ENCODE measurements at regions not wholly inside any gene's neighbourhood (a gene's known extent, or its start where the extent isn't known, plus 50 kb on each side); places are given as distances from the start of the nearest gene placed in this dataset.

- no peaks in the 10 kb centered on the region for H4K20me1 ChIP-seq (ENCODE audit: insufficient read depth)
- H3F3A ChIP-seq (ENCODE audit: insufficient read depth, low read length, poor library complexity, severe bottlenecking): no peaks in the 10 kb centered on the region
- no peak for TF ChIP-seq TAF1 (IDR thresholded peaks at IDR 0.05; ENCODE audit: low read depth)
- no peak for TF ChIP-seq EP300 (conservative IDR thresholded peaks at IDR 0.05; ENCODE audit: poor library complexity, severe bottlenecking)
- no peak for TF ChIP-seq CTCF (IDR thresholded peaks at IDR 0.05; ENCODE audit: poor library complexity, severe bottlenecking)
- TF ChIP-seq MXI1 (conservative IDR thresholded peaks at IDR 0.05; ENCODE audit: poor library complexity, severe bottlenecking): no peak
- no peak for TF ChIP-seq POLR2AphosphoS5 (IDR thresholded peaks at IDR 0.05)
- no peak for TF ChIP-seq RAD21 (conservative IDR thresholded peaks at IDR 0.05)
- no peak for TF ChIP-seq SMC3 (conservative IDR thresholded peaks at IDR 0.05; ENCODE audit: poor library complexity)
- no peak overlapping the region for H3K4me2 ChIP-seq (ENCODE audit: low read length)
- H3K27me3 ChIP-seq (ENCODE audit: insufficient read depth, low read depth, low read length): no peaks in the 10 kb centered on the region
- no peak overlapping the region for H3K9ac ChIP-seq (ENCODE audit: low read length)
- no peak overlapping the region for H3K4me3 ChIP-seq (ENCODE audit: low read length)
- H2AFZ ChIP-seq (ENCODE audit: low read depth, low read length): no peak overlapping the region
- no peaks in the 10 kb centered on the region for H3K9me3 ChIP-seq (ENCODE audit: low read length)
- H3K27ac ChIP-seq (ENCODE audit: low read length): no peak overlapping the region
- H3K79me2 ChIP-seq (replicated peaks; ENCODE audit: insufficient read depth, low read length): no peaks in the 10 kb centered on the region
- no peaks in the 10 kb centered on the region for H3K9me2 ChIP-seq (ENCODE audit: insufficient read depth, low read length)
- H3K36me3 ChIP-seq (ENCODE audit: insufficient read depth, low read length): no peaks in the 10 kb centered on the region
Measured at GRCh38 chr1:4960336-4960735, 305.9 kb downstream of the AJAP1 start.

- Histone ChIP-seq H3F3A (ENCODE audit: insufficient read depth, low read length, poor library complexity, severe bottlenecking) (no peaks in the 10 kb centered on the region), H3K4me2 (ENCODE audit: low read length) (no peak overlapping the region), H2AFZ (ENCODE audit: low read depth, low read length) (no peak overlapping the region)
Measured at GRCh38 chr1:4959216-4959615, 304.8 kb downstream of the AJAP1 start.

More at GRCh38 chr1:4959216-4959615, 304.8 kb downstream of the AJAP1 start:
- Histone ChIP-seq H3K9me3 (ENCODE audit: low read length) (no peaks in the 10 kb centered on the region), H3K27me3 (ENCODE audit: insufficient read depth, low read depth, low read length) (no peaks in the 10 kb centered on the region), H3K36me3 (ENCODE audit: insufficient read depth, low read length) (no peaks in the 10 kb centered on the region), H3K9me2 (ENCODE audit: insufficient read depth, low read length) (no peaks in the 10 kb centered on the region), H3K79me2 (replicated peaks; ENCODE audit: insufficient read depth, low read length) (no peaks in the 10 kb centered on the region), H4K20me1 (ENCODE audit: insufficient read depth) (no peaks in the 10 kb centered on the region), H3K9ac (ENCODE audit: low read length) (no peak overlapping the region), H3K4me3 (ENCODE audit: low read length) (no peak overlapping the region), H3K27ac (ENCODE audit: low read length) (no peak overlapping the region)
- TF ChIP-seq EP300 (conservative IDR thresholded peaks at IDR 0.05; ENCODE audit: poor library complexity, severe bottlenecking) (no peak), POLR2AphosphoS5 (IDR thresholded peaks at IDR 0.05) (no peak), MXI1 (conservative IDR thresholded peaks at IDR 0.05; ENCODE audit: poor library complexity, severe bottlenecking) (no peak), EZH2 (IDR thresholded peaks at IDR 0.05; ENCODE audit: borderline replicate concordance, insufficient read depth, low read length, poor library complexity, severe bottlenecking) (no peak), SMC3 (conservative IDR thresholded peaks at IDR 0.05; ENCODE audit: poor library complexity) (no peak), TAF1 (IDR thresholded peaks at IDR 0.05; ENCODE audit: low read depth) (no peak), REST (IDR thresholded peaks at IDR 0.05; ENCODE audit: borderline replicate concordance) (no peak), RAD21 (conservative IDR thresholded peaks at IDR 0.05) (no peak), CTCF (IDR thresholded peaks at IDR 0.05; ENCODE audit: poor library complexity, severe bottlenecking) (no peak)
